Lower leg skin (tissue), 3 donors: ENCODE measurements at regions not wholly inside any gene's neighbourhood (a gene's known extent, or its start where the extent isn't known, plus 50 kb on each side); places are given as distances from the start of the nearest gene placed in this dataset.

ENCODE experiments used
- CTCF ChIP-seq, 3 donors: fragments of 450-650 bp; IDR thresholded peaks; one replicate each; pipeline ENCODE4 v1.5.1; 2016; ENCODE audit warnings: antibody characterized with exemption in 3 of 3, mild to moderate bottlenecking in 3 of 3, moderate library complexity in 2 of 3
- POLR2A ChIP-seq, 2 donors: fragments of 450-650 bp; IDR thresholded peaks; one replicate each; pipeline ENCODE4 v1.6.1; 2016 to 2017; ENCODE audit warnings: antibody characterized with exemption in 2 of 2, mild to moderate bottlenecking in 1 of 2, moderate library complexity in 1 of 2

GRCh38 chr4:54446581-54446980 lies 211.2 kb upstream of the KIT start:
- TF ChIP-seq CTCF (IDR thresholded peaks at IDR 0.05), result no peak
- TF ChIP-seq POLR2A (IDR thresholded peaks at IDR 0.05), result no peak
